ENCODE measurements at regions not wholly inside any gene's neighbourhood (a gene's known extent, or its start where the extent isn't known, plus 50 kb on each side); places are given as distances from the start of the nearest gene placed in this dataset.

DNA sequence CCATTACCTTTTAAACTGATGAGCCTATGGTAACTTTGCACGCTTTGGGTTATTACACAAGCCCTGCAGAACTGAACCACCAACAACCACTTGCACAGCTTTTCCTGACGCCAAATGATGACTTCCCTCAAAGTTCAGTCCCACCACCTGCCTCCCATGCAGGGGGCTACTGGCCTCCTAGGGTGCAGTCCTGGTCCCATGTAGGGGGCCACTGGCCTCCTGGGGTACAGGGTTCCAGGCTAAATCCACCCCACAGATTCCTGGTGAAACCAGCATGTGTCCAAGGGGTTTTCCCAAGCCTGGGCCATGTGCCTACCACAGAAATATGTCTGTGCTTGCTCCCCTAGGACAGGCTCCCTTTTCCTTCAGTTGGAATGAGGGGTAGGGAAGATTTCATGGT is 73.4 kb upstream of the ZNF678 start (continued):
- TF ChIP-seq, protein P1, sequence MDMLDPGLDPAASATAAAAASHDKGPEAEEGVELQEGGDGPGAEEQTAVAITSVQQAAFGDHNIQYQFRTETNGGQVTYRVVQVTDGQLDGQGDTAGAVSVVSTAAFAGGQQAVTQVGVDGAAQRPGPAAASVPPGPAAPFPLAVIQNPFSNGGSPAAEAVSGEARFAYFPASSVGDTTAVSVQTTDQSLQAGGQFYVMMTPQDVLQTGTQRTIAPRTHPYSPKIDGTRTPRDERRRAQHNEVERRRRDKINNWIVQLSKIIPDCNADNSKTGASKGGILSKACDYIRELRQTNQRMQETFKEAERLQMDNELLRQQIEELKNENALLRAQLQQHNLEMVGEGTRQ (IDR thresholded peaks at IDR 0.05; ENCODE audit: borderline replicate concordance, low read depth, low read length): no peak
- TF ChIP-seq RFX5 (IDR thresholded peaks at IDR 0.05; ENCODE audit: low read length): no peak
- TF ChIP-seq, protein P2, sequence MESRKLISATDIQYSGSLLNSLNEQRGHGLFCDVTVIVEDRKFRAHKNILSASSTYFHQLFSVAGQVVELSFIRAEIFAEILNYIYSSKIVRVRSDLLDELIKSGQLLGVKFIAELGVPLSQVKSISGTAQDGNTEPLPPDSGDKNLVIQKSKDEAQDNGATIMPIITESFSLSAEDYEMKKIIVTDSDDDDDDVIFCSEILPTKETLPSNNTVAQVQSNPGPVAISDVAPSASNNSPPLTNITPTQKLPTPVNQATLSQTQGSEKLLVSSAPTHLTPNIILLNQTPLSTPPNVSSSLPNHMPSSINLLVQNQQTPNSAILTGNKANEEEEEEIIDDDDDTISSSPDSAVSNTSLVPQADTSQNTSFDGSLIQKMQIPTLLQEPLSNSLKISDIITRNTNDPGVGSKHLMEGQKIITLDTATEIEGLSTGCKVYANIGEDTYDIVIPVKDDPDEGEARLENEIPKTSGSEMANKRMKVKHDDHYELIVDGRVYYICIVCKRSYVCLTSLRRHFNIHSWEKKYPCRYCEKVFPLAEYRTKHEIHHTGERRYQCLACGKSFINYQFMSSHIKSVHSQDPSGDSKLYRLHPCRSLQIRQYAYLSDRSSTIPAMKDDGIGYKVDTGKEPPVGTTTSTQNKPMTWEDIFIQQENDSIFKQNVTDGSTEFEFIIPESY (IDR thresholded peaks at IDR 0.05; ENCODE audit: borderline replicate concordance, low read depth): no peak

DNA sequence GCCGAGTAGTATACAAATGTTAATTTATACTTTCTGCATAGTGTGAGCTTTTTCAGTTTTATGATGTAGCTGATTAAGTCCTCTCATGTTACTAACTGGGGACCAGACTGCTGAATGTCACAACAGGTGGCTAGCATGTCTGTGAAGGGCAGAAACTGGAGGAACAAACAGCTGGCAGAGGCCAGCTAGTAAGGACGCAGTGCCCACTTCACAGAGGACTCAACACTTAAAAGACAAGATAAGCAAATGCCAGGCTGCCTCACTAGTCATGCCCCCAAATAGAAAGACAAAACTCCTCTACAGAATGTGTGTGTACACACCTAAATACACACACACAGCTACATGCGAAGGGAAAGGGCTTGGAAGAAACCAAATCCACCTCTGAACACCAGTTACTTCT is 73.8 kb upstream of the ZNF678 start:
- Histone ChIP-seq H3K27me3 (ENCODE audit: insufficient read depth) (no peaks in the 10 kb centered on the region; the same call in 1 of the 2 replicates), H3K9ac (no peak overlapping the region)
- 14% methylated on average over 3 of the region's 3 CpGs for WGBS (ENCODE audit: low lambda C conversion rate)

DNA sequence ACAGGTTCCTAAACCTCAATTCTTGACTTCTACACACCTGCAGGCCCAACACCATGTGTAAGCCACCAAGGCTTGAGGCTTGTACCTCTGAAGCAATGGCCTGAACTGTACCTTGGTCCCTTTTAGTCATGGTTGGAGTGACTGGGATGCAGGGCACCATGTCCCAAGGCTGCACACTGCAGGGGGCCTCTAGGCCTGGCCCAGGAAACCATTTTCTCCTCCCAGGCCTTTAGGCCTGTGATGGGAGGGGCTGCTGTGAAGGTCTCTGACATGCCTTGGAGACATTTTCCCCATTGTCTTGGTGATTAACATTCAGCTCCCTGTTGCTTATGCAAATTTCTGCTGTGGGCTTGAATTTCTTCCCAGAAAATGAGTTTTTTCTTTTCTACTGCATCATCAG is 75.8 kb upstream of the ZNF678 start:
- no peak for TF ChIP-seq FOSL2 (IDR thresholded peaks at IDR 0.05; ENCODE audit: borderline replicate concordance, low read depth)
- no peak for TF ChIP-seq RCOR1 (IDR thresholded peaks at IDR 0.05; ENCODE audit: low read length)
- TF ChIP-seq TCF12 (IDR thresholded peaks at IDR 0.05): no peak
- TF ChIP-seq, protein P3, sequence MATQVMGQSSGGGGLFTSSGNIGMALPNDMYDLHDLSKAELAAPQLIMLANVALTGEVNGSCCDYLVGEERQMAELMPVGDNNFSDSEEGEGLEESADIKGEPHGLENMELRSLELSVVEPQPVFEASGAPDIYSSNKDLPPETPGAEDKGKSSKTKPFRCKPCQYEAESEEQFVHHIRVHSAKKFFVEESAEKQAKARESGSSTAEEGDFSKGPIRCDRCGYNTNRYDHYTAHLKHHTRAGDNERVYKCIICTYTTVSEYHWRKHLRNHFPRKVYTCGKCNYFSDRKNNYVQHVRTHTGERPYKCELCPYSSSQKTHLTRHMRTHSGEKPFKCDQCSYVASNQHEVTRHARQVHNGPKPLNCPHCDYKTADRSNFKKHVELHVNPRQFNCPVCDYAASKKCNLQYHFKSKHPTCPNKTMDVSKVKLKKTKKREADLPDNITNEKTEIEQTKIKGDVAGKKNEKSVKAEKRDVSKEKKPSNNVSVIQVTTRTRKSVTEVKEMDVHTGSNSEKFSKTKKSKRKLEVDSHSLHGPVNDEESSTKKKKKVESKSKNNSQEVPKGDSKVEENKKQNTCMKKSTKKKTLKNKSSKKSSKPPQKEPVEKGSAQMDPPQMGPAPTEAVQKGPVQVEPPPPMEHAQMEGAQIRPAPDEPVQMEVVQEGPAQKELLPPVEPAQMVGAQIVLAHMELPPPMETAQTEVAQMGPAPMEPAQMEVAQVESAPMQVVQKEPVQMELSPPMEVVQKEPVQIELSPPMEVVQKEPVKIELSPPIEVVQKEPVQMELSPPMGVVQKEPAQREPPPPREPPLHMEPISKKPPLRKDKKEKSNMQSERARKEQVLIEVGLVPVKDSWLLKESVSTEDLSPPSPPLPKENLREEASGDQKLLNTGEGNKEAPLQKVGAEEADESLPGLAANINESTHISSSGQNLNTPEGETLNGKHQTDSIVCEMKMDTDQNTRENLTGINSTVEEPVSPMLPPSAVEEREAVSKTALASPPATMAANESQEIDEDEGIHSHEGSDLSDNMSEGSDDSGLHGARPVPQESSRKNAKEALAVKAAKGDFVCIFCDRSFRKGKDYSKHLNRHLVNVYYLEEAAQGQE (IDR thresholded peaks at IDR 0.05; ENCODE audit: low read depth, low read length): no peak
- TF ChIP-seq FOXJ3 (CRISPR knock-in tag; IDR thresholded peaks at IDR 0.05): no peak
- TF ChIP-seq CHD2 (IDR thresholded peaks at IDR 0.05; ENCODE audit: low read length, partially characterized antibody): no peak
- no peak for TF ChIP-seq GABPA (IDR thresholded peaks at IDR 0.05; ENCODE audit: low read depth)
- TF ChIP-seq POLR2AphosphoS5 (IDR thresholded peaks at IDR 0.05; ENCODE audit: low read depth, low read length): no peak
- no peak for TF ChIP-seq SIN3A (IDR thresholded peaks at IDR 0.05; ENCODE audit: borderline replicate concordance, low read depth, low read length)
- TF ChIP-seq NFIC (IDR thresholded peaks at IDR 0.05; ENCODE audit: borderline replicate concordance): no peak
- no peak for TF ChIP-seq MXI1 (IDR thresholded peaks at IDR 0.05; ENCODE audit: low read depth, low read length)
- TF ChIP-seq TAF1 (IDR thresholded peaks at IDR 0.05; ENCODE audit: borderline replicate concordance, low read depth, low read length): no peak
- Histone ChIP-seq H2AFZ (ENCODE audit: low read depth) (no peak overlapping the region), H3K36me3 (replicated peaks in 1 of 2; ENCODE audit: control insufficient read depth in 1 of 2, insufficient read depth in 2 of 2, low read length in 1 of 2) (no peaks in the 10 kb centered on the region), H3K4me2 (no peak overlapping the region), H3K27ac (ENCODE audit: low read depth in 2 of 2, low read length in 1 of 2) (no peak overlapping the region), H3K9me2 (no peaks in the 10 kb centered on the region), H3K9me3 (no peaks in the 10 kb centered on the region), H4K20me1 (ENCODE audit: insufficient read depth) (no peaks in the 10 kb centered on the region), H3F3A (replicated peaks; ENCODE audit: insufficient read depth) (no peaks in the 10 kb centered on the region), H3K9ac (no peak overlapping the region), H3K4me3 (ENCODE audit: low read depth in 2 of 2, low read length in 1 of 2) (no peak overlapping the region), H3K79me2 (ENCODE audit: insufficient read depth) (no peaks in the 10 kb centered on the region), H3K4me1 (ENCODE audit: control insufficient read depth in 1 of 2, insufficient read depth in 2 of 2, low read depth in 1 of 2, low read length in 1 of 2) (no peaks in the 10 kb centered on the region), H3K27me3 (ENCODE audit: insufficient read depth) (no peaks in the 10 kb centered on the region; the same call in 1 of the 2 replicates)
- no peak for DNase-seq
- ChIA-PET POLR2A (no interaction called here), CTCF (no interaction called here)

More for the DNA sequence above, 73.8 kb upstream of the ZNF678 start:
- Histone ChIP-seq H3K79me2 (ENCODE audit: insufficient read depth) (no peaks in the 10 kb centered on the region), H3K9me2 (no peaks in the 10 kb centered on the region), H3K27ac (ENCODE audit: low read depth in 2 of 2, low read length in 1 of 2) (no peak overlapping the region), H3K4me1 (ENCODE audit: control insufficient read depth in 1 of 2, insufficient read depth in 2 of 2, low read depth in 1 of 2, low read length in 1 of 2) (no peaks in the 10 kb centered on the region), H3F3A (replicated peaks; ENCODE audit: insufficient read depth) (no peaks in the 10 kb centered on the region), H2AFZ (ENCODE audit: low read depth) (no peak overlapping the region), H3K9me3 (no peaks in the 10 kb centered on the region), H3K4me2 (no peak overlapping the region), H4K20me1 (ENCODE audit: insufficient read depth) (no peaks in the 10 kb centered on the region), H3K4me3 (ENCODE audit: low read depth in 2 of 2, low read length in 1 of 2) (no peak overlapping the region), H3K36me3 (replicated peaks in 1 of 2; ENCODE audit: control insufficient read depth in 1 of 2, insufficient read depth in 2 of 2, low read length in 1 of 2) (no peaks in the 10 kb centered on the region)
- ChIA-PET CTCF (interaction anchor here (1.3 to 1.6 kb wide), 2 partner anchors 8 to 11 kb away, joined by 3 to 11 read pairs; no protein-coding TSS in a partner anchor), POLR2A (no interaction called here)
- TF ChIP-seq ELF1 (IDR thresholded peaks at IDR 0.05) (no peak), FOXM1 (IDR thresholded peaks at IDR 0.05; ENCODE audit: low read depth) (no peak), MXI1 (IDR thresholded peaks at IDR 0.05; ENCODE audit: low read depth, low read length) (no peak), NFIC (IDR thresholded peaks at IDR 0.05; ENCODE audit: borderline replicate concordance) (no peak)
- TF ChIP-seq, protein P2 (IDR thresholded peaks at IDR 0.05; ENCODE audit: borderline replicate concordance, low read depth): no peak
- DNase-seq: no peak
